ENCODE measurements at regions not wholly inside any gene's neighbourhood (a gene's known extent, or its start where the extent isn't known, plus 50 kb on each side); places are given as distances from the start of the nearest gene placed in this dataset.
"Not testable (repeated sequence)": the region's sequence is repeated elsewhere in the genome, so short reads cannot be mapped to it uniquely, and the experiment has no call there.

DNA sequence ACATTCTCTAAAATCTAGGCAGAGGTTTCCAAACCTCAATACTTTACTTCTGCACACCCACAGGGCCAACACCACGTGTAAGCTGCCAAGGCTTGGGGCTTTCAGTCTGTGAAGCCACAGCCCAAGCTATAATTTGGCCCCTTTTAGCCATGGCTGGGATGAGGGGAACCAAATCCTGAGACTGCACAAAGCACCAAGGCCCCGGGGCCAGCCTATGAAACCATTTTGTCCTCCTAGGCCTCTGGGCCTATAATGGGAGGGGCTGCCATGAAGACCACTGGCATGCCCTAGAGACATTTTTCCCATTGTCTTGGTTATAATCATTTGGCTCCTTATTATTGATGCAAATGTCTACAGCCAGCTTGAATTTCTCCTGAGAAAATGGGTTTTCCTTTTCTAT, 513.0 kb upstream of the ADGRB3 start:
- no peak overlapping the region for H3K4me3 Mint-ChIP-seq
- H3K36me3 Mint-ChIP-seq, result no peaks in the 10 kb centered on the region
- no peaks in the 10 kb centered on the region for H3K4me1 Mint-ChIP-seq
- H3K27me3 Mint-ChIP-seq, result no peaks in the 10 kb centered on the region
- no peak overlapping the region for H3K27ac Mint-ChIP-seq
- H3K9me3 Mint-ChIP-seq, result peaks cover 6 to 16% (median 14%) of the 10 kb centered on the region in 3 donors

DNA sequence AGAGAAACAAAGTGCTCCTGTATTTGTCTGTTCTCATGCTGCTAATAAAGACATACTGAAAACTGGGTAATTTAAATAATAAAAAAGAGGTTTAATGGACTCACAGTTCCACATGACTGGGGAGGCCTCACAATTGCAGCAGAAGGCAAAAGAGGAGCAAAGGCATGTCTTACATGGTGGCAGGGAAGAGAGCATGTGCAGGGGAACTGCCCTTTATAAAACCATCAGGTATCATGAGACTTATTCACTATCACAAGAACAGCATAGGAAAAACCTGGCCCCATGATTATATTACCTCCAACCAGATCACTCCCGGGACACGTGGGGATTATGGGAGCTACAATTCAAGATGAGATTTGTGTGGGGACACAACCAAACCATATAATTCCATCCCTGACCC, 514.1 kb upstream of the ADGRB3 start:
- not testable (repeated sequence) for H3K4me3 Mint-ChIP-seq, H3K27ac Mint-ChIP-seq, H3K27me3 Mint-ChIP-seq, H3K4me1 Mint-ChIP-seq, H3K36me3 Mint-ChIP-seq
- peaks cover 6 to 15% (median 14%) of the 10 kb centered on the region in 3 donors for H3K9me3 Mint-ChIP-seq

DNA sequence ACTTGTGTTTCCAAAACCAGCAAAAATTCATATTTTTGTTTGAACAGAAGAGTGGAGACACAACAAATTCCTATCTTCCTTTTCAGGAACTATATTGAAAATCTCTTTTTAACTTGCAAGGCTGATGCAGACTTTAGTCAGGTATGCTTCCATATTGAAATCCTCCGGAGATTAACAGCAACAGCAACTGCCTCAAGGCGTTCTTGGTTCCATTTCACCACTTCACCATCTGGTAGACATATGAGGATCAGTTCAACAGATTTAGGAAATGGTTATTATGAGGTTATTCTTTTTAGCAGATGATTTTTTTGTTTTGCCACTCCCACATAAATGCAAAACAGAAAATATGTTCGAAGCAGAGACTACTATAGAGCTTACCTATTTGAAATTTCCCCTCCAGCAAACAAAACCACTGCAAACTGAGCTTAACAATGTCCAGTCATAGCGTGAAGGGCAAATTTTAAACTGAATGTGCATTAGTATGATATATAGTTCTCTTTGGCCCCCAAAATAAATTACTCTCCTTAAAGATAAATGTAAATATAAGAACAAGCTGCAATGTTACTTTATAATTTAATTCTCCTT, 520.5 kb upstream of the ADGRB3 start:
- H3K4me3 Mint-ChIP-seq, result no peak overlapping the region
- no peaks in the 10 kb centered on the region for H3K27me3 Mint-ChIP-seq
- no peak overlapping the region for H3K27ac Mint-ChIP-seq
- peaks cover 0 to 4% (median 0%) of the 10 kb centered on the region in 3 donors for H3K9me3 Mint-ChIP-seq
- no peaks in the 10 kb centered on the region for H3K4me1 Mint-ChIP-seq
- H3K36me3 Mint-ChIP-seq, result no peaks in the 10 kb centered on the region

DNA sequence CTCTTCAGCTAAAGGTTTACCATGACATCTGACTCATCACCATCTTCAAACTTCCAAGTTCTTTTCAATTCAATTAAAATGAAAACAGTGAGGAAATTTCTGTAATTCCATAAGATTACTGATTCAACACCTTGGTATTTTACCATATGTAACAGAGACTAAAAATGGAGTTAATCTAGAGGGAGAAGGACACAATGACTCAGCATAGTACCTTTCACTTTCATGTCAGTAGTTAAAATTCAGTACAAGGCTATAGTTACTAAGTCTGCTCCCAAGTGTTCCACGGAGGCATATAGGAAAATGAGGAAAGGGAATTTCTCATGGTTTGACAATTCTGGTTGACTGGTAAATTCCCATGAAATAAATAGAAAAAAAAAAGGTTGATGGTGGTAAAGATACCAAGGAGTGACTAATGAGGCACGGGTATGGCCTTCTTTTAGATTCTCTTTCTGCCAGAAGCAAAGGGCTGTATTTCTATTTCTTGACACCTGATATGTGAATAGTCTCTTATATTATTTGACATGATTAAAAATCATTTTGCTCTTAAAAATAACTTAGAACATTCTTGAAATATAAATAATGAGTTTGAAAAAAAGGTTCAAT, 526.7 kb upstream of the ADGRB3 start:
- peaks cover 0 to 5% (median 5%) of the 10 kb centered on the region in 3 donors for H3K9me3 Mint-ChIP-seq
- H3K4me3 Mint-ChIP-seq, result no peak overlapping the region
- no peaks in the 10 kb centered on the region for H3K36me3 Mint-ChIP-seq
- no peaks in the 10 kb centered on the region for H3K4me1 Mint-ChIP-seq
- H3K27ac Mint-ChIP-seq, result no peak overlapping the region
- no peaks in the 10 kb centered on the region for H3K27me3 Mint-ChIP-seq

DNA sequence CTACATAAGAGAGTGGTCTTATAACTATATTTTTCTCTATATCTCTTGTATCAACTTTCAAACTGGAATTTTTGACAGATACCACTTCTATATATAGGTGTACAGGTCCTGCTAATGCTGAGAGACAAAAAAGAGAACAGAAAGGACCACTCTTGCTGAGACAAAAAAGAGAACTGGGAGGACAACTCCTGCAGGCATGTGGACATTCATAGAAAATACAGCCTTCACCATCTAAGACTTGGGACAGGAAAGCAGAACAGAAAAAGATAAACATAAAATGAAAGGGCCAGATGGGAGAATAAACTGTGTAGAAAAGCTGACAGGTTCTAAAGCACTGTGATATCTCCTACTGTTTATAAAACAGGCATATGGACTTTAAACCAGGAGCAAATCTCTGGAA, 541.0 kb upstream of the ADGRB3 start:
- Mint-ChIP-seq H3K27ac (no peak overlapping the region), H3K4me3 (no peak overlapping the region), H3K36me3 (no peaks in the 10 kb centered on the region), H3K4me1 (peaks cover 2 to 4% (median 2%) of the 10 kb centered on the region in 3 donors), H3K27me3 (no peaks in the 10 kb centered on the region), H3K9me3 (peaks cover 0 to 8% (median 4%) of the 10 kb centered on the region in 3 donors)

DNA sequence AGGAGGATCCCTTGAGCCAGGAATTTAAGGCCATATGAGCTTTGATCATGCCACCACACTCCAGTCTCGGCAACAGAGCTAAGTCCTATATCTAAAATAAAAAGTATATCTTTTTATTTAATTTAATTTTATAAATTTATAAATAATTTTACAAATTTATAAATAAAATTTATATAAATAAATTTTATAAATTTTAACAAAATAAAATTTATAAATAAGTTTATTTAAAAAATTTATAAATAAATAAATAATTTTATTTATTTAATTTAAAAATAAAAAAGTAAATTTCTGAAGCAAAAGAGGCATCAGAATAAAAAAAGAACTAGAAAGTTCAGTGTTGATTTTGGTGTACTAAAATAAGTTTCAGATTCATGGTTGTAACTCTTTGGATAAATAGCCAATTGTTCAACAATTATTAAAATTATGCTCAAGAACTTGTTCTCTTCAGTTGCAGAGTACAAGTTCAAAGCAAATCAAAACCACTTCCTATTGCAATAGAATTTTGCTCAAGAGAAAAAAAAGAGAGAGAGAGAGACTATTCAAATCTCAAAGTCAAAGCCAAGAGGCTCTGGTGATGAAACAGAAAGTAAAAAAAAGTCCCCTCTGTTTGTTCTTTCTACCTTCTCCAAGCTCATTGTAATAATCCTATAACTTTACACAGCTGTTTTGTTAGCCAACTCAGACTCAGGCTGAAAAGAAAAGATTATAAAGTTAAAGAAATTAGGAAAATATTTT, 547.5 kb upstream of the ADGRB3 start:
- peaks cover 3 to 10% (median 6%) of the 10 kb centered on the region in 3 donors for H3K9me3 Mint-ChIP-seq

DNA sequence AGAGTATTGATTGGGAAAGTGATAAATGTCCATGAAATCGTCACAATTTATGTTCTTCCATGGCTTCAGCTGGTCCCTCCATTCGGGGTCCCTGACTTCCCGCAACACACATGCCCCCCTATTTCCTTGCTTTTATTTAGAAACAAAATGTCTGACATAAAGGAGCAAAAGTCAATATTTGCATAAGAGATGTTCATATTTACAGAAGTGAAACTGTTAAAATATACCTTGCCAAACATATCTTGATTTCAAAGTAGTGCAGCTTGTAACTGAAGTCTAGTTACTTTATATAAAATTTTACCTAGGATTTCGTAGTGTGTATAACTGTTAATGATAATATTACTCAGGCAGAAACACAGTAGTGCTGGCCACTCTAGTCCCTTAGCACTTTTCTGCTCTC, 548.9 kb upstream of the ADGRB3 start:
- no peak overlapping the region for H3K27ac Mint-ChIP-seq
- H3K27me3 Mint-ChIP-seq, result no peaks in the 10 kb centered on the region
- no peaks in the 10 kb centered on the region for H3K36me3 Mint-ChIP-seq
- peaks cover 3 to 10% (median 6%) of the 10 kb centered on the region in 3 donors for H3K9me3 Mint-ChIP-seq
- peaks cover 0 to 4% (median 2%) of the 10 kb centered on the region in 3 donors for H3K4me1 Mint-ChIP-seq
- H3K4me3 Mint-ChIP-seq, result peak overlapping the region in 1 of 4 donors; percentile 45

More for the DNA sequence above, 547.5 kb upstream of the ADGRB3 start:
- Mint-ChIP-seq H3K4me1 (peaks cover 0 to 4% (median 2%) of the 10 kb centered on the region in 3 donors), H3K4me3 (peak overlapping the region in 1 of 4 donors; percentile 27), H3K36me3 (no peaks in the 10 kb centered on the region), H3K27ac (no peak overlapping the region), H3K27me3 (no peaks in the 10 kb centered on the region)

DNA sequence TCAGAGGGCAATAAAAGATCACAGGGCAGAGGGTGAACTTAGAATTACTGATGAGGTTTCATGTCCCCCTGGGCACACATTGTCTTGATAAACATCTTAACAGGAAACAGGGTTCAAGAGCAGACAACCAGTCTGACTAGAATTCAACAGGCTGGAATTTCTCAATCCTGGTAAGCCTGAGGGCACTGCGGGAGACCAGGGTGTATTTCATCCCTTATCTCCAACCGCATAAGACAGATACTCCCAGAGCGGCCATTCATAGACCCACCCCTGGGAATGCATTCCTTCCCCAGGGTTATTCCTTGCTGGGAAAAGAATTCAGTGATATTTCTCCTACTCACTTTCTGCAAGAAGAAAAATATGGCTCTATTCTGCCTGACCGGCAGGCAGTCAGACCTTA, 549.5 kb upstream of the ADGRB3 start:
- H3K36me3 Mint-ChIP-seq, H3K9me3 Mint-ChIP-seq, H3K4me3 Mint-ChIP-seq, H3K4me1 Mint-ChIP-seq, H3K27ac Mint-ChIP-seq, H3K27me3 Mint-ChIP-seq: not testable (repeated sequence)

DNA sequence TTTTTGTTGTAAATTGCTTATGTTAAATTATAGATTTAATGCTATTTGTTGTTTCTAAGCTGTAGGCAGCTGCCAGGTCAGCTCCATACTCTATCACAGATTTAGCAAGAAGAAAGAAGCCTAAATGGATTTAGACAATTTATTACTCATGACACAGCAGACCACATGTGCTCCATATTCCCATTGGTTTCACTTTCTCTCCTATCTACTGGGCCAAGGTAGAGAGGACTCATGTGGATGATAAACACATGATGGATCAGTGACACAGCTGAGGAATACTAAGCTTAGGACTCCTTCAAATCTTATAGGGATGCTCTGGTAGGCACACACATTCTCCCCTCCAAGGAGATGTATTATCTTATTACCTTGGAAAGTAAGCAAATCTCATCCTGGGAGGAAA, 553.0 kb upstream of the ADGRB3 start:
- Mint-ChIP-seq H3K4me1 (no peaks in the 10 kb centered on the region), H3K4me3 (no peak overlapping the region), H3K27ac (no peak overlapping the region), H3K9me3 (peaks cover 2 to 10% (median 3%) of the 10 kb centered on the region in 3 donors), H3K27me3 (no peaks in the 10 kb centered on the region), H3K36me3 (no peaks in the 10 kb centered on the region)

DNA sequence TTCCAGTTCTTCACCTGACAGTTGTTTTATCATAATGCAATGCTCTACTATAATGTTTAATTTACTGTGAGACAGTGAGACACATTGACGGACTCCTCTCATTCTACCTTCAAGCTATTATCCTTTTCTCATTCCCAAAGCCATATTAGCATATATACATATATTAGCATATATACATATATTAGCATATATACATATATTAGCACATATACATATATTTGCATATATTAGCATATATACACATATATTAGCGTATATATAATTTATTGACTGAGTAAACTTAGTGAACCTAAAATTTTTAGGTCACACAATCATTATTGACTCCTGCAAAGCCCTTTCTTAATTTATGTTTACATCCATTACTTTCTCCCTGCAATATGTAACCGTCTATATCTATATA, 555.0 kb upstream of the ADGRB3 start:
- peaks cover 2 to 8% (median 6%) of the 10 kb centered on the region in 3 donors for H3K9me3 Mint-ChIP-seq
- no peaks in the 10 kb centered on the region for H3K4me1 Mint-ChIP-seq
- no peak overlapping the region for H3K4me3 Mint-ChIP-seq
- no peaks in the 10 kb centered on the region for H3K36me3 Mint-ChIP-seq
- no peak overlapping the region for H3K27ac Mint-ChIP-seq
- no peaks in the 10 kb centered on the region for H3K27me3 Mint-ChIP-seq

DNA sequence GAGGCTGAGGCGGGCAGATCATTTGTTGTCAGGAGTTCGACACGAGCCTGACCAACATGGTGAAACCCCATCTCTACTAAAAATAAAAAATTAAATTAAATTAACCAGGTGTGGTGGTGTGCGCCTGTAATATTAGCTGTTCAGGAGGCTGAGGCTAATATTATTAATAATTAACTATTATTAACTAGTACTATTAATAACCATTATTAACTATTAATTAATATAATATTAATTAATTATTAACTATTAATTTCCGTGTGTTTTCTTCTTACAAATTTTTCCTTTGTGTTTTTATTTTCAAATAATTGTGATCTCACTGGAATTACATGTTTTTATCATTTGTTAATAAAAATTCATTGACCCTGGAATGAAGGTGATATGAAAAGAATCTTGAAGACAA, 557.4 kb upstream of the ADGRB3 start:
- Mint-ChIP-seq H3K4me1 (no peaks in the 10 kb centered on the region), H3K27ac (no peak overlapping the region), H3K27me3 (no peaks in the 10 kb centered on the region), H3K36me3 (no peaks in the 10 kb centered on the region), H3K4me3 (no peak overlapping the region), H3K9me3 (peaks cover 0 to 6% (median under 1%) of the 10 kb centered on the region in 3 donors)

DNA sequence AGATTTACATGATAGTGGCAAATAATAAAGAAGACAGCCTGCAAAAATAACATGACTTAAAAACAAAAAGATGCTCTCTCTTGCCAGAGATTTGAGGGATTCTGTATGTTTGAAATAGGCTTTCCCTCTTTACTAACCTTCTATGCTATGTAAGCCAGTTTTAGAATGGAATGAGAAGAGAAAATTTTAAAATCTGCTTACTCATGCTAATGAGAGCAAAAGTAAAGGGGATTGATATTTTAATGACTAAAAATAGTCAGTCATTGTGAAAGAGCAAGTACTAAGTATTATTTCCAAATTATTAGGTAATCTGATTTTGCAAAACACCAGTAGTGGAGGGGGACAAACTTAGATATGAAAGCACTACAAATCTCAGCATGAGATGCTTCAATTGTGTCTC, 563.3 kb upstream of the ADGRB3 start:
- Mint-ChIP-seq H3K36me3 (no peaks in the 10 kb centered on the region), H3K4me1 (no peaks in the 10 kb centered on the region), H3K4me3 (no peak overlapping the region), H3K27me3 (no peaks in the 10 kb centered on the region), H3K9me3 (peaks cover 0 to 6% (median 4%) of the 10 kb centered on the region in 3 donors), H3K27ac (no peak overlapping the region)

DNA sequence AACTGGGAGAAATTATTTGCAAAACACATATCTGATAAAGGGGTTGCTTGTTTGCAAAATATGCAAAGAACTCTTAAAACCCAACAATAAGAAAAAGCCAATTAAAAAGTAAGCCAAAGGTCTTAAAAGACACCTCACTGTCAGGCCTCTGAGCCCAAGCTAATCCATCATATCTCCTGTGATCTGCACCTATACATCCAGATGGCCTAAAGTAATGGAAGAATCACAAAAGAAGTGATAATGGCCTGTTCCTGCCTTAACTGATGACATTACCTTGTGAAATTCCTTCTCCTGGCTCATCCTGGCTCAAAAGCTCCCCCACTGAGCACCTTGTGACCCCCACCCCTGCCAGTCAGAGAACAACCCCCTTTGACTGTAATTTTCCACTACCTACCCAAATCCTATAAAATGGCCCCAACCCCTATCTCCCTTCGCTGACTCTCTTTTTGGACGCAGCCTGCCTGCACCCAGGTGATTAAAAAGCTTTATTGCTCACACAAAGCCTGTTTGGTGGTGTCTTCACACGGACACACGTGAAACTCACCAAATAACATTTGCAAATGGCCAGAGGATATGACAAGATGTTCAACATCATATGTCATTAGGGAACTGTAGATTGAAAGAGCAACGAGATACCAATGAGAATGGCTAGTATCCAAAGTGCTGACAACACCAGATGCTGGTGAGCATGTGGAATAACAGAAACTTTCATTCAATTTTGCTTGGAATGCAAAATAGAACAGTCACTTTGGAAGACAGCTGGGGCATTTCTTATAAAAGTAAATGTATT, 565.0 kb upstream of the ADGRB3 start:
- peak overlapping the region in 1 of 3 donors; percentile 32 for H3K27ac Mint-ChIP-seq
- H3K4me3 Mint-ChIP-seq, result no peak overlapping the region
- no peaks in the 10 kb centered on the region for H3K27me3 Mint-ChIP-seq
- H3K4me1 Mint-ChIP-seq, result no peaks in the 10 kb centered on the region
- H3K36me3 Mint-ChIP-seq, result no peaks in the 10 kb centered on the region
- H3K9me3 Mint-ChIP-seq, result peaks cover 0 to 6% (median 3%) of the 10 kb centered on the region in 3 donors

DNA sequence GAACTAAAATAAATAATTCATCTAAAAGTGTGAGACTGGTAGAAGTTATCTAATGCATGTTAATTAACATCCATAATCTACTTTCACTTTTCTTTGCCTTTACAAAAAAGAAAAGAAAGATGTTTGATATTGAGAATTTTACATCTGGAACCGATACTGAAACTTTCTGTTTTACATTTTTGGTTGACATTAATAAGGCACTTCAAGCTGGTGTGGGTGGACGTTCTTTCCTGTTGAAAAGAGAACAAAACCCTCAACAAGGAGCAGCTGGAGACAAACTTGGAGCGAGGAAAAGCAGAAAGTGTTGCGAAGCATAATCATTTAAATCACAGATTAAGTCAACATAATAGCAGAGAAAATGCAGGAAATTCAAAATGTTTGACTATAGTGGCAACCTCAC, 575.2 kb upstream of the ADGRB3 start:
- Mint-ChIP-seq H3K36me3 (no peaks in the 10 kb centered on the region), H3K4me1 (no peaks in the 10 kb centered on the region), H3K27me3 (no peaks in the 10 kb centered on the region), H3K27ac (no peak overlapping the region), H3K9me3 (peaks cover 0 to 4% (median 2%) of the 10 kb centered on the region in 3 donors), H3K4me3 (no peak overlapping the region)

DNA sequence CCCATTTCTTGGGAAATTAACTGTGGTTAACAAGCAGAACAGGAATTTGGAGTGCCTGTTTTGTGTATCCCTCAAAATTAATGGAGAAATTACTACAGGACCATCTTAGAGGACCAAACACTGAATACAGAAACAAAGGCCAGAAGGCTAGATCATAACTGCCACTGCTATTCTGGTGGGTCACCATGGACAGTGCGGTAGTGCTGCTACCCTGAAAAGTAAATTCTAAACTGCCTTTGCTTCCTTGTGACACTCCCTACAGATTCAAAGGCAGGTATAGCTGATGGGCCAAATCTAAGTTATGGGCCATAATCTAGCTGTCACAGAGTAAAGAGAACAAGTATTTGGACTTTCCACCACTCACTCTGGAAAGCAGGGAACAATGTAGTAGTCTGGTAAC, 575.8 kb upstream of the ADGRB3 start:
- Mint-ChIP-seq H3K27me3 (no peaks in the 10 kb centered on the region), H3K4me1 (no peaks in the 10 kb centered on the region), H3K36me3 (no peaks in the 10 kb centered on the region), H3K9me3 (peaks cover 0 to 4% (median 0%) of the 10 kb centered on the region in 3 donors), H3K4me3 (no peak overlapping the region), H3K27ac (no peak overlapping the region)
